ENCODE measurements at regions not wholly inside any gene's neighbourhood (a gene's known extent, or its start where the extent isn't known, plus 50 kb on each side); places are given as distances from the start of the nearest gene placed in this dataset.

DNA sequence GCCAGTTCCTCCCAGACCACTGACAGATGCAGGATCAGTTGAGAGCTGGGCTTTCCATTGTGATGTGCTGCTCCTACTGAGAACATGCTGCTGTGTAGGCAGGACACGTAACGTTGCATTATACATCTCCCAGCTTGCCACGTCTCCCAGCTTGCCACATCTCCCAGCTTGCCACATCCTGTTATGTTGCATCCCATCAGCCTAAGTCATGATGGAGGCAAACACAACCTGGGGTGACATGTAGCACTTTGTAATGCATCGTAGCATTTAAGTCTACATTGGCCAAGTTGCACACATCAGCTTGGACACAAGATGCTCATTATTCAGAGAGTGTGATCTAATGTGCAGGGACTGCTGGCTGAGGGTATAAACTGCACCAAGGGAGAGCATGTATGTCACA, 73.3 kb upstream of the CHCHD3 start:
- TF ChIP-seq CTCF (IDR thresholded peaks at IDR 0.05) = no peak
- Mint-ChIP-seq H3K27ac (no peak overlapping the region), H3K36me3 (no peaks in the 10 kb centered on the region), H3K9me3 (peaks cover 0 to 6% (median 0%) of the 10 kb centered on the region in 7 donors), H3K4me1 (no peaks in the 10 kb centered on the region), H3K4me3 (no peak overlapping the region), H3K27me3 (ENCODE audit: low read depth in 3 of 3) (peaks cover 1 to 7% (median 2%) of the 10 kb centered on the region in 3 donors)
- no peaks in the 10 kb centered on the region for H3K9me3 ChIP-seq (replicated peaks in 1 of 2; ENCODE audit: control insufficient read depth in 1 of 2, insufficient read depth in 1 of 2, low read length in 2 of 2)
- H3K36me3 ChIP-seq (replicated peaks in 1 of 2; ENCODE audit: control insufficient read depth in 1 of 2, insufficient read depth in 2 of 2, low read length in 2 of 2) = no peaks in the 10 kb centered on the region
- no peak overlapping the region for H3K4me2 ChIP-seq (replicated peaks; ENCODE audit: extremely low read depth, low read length, poor library complexity, severe bottlenecking)
- no peaks in the 10 kb centered on the region for H3K4me1 ChIP-seq (ENCODE audit: control insufficient read depth in 1 of 2, insufficient read depth in 2 of 2, low read length in 2 of 2)
- intact Hi-C loops (cut with micrococcal nuclease) = no loop called here
- no peak overlapping the region for H3K27ac ChIP-seq (ENCODE audit: low read depth in 1 of 2, low read length in 2 of 2)
- H3K27me3 ChIP-seq (ENCODE audit: control insufficient read depth in 2 of 2, insufficient read depth in 2 of 2, low read length in 2 of 2) = no peaks in the 10 kb centered on the region
- no peak overlapping the region for H3K4me3 ChIP-seq (replicated peaks in 1 of 3; ENCODE audit: low read depth in 2 of 3, low read length in 3 of 3)
- WGBS (ENCODE audit: insufficient coverage) = 100% methylated on average over 1 of the region's 4 CpGs
- DNase-seq = no peak
- H3K9ac ChIP-seq (ENCODE audit: insufficient read depth, low read length, poor library complexity, severe bottlenecking) = no peak overlapping the region
- H4K20me1 ChIP-seq (ENCODE audit: insufficient read depth, low read length) = no peaks in the 10 kb centered on the region
- no peaks in the 10 kb centered on the region for H3K79me2 ChIP-seq (ENCODE audit: insufficient read depth, low read length)
- H2AFZ ChIP-seq (ENCODE audit: insufficient read depth, low read depth, low read length, poor library complexity, severe bottlenecking) = no peak overlapping the region

DNA sequence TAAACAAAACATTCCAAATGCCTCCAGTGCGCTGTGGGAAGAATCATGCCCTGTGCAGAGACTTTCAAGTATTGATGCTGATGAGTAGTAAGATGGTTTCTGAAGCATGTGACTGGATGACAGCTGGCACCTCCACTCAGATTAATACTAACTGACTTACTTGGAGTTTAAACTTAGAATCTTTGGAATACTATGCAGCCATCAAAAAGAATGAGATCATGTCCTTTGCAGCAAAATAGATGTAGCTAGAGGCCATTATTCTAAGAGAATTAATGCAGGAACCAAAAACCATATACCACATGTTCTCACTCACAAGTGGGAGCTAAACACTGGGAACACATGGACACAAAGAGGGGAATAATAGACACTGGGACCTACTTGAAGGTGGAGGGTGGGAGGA, 73.8 kb upstream of the CHCHD3 start:
- DNase-seq = no peak
- H3K9me3 ChIP-seq (replicated peaks in 1 of 2; ENCODE audit: control insufficient read depth in 1 of 2, insufficient read depth in 1 of 2, low read length in 2 of 2) = no peaks in the 10 kb centered on the region
- no peaks in the 10 kb centered on the region for H3K36me3 ChIP-seq (replicated peaks in 1 of 2; ENCODE audit: control insufficient read depth in 1 of 2, insufficient read depth in 2 of 2, low read length in 2 of 2)
- no peak overlapping the region for H3K4me2 ChIP-seq (replicated peaks; ENCODE audit: extremely low read depth, low read length, poor library complexity, severe bottlenecking)
- H2AFZ ChIP-seq (ENCODE audit: insufficient read depth, low read depth, low read length, poor library complexity, severe bottlenecking) = no peak overlapping the region
- no peaks in the 10 kb centered on the region for H3K27me3 ChIP-seq (ENCODE audit: control insufficient read depth in 2 of 2, insufficient read depth in 2 of 2, low read length in 2 of 2)
- no peaks in the 10 kb centered on the region for H3K79me2 ChIP-seq (ENCODE audit: insufficient read depth, low read length)
- no peak overlapping the region for H3K9ac ChIP-seq (ENCODE audit: insufficient read depth, low read length, poor library complexity, severe bottlenecking)
- peaks cover 1 to 7% (median 2%) of the 10 kb centered on the region in 3 donors for H3K27me3 Mint-ChIP-seq (ENCODE audit: low read depth in 3 of 3)
- WGBS (ENCODE audit: insufficient coverage) = no CpG with 5 or more reads among the region's 1 CpG
- H3K4me3 ChIP-seq (replicated peaks in 1 of 3; ENCODE audit: low read depth in 2 of 3, low read length in 3 of 3) = no peak overlapping the region
- H4K20me1 ChIP-seq (ENCODE audit: insufficient read depth, low read length) = no peaks in the 10 kb centered on the region
- no peak overlapping the region for H3K27ac ChIP-seq (ENCODE audit: low read depth in 1 of 2, low read length in 2 of 2)
- no peak overlapping the region for H3K27ac Mint-ChIP-seq
- intact Hi-C loops (cut with micrococcal nuclease) = no loop called here
- H3K4me3 Mint-ChIP-seq = no peak overlapping the region
- H3K36me3 Mint-ChIP-seq = no peaks in the 10 kb centered on the region
- no peaks in the 10 kb centered on the region for H3K4me1 Mint-ChIP-seq
- no peak for TF ChIP-seq CTCF (IDR thresholded peaks at IDR 0.05)
- H3K9me3 Mint-ChIP-seq = peaks cover 0 to 6% (median 0%) of the 10 kb centered on the region in 7 donors
- no peaks in the 10 kb centered on the region for H3K4me1 ChIP-seq (ENCODE audit: control insufficient read depth in 1 of 2, insufficient read depth in 2 of 2, low read length in 2 of 2)
